DLD1 (cell line): ENCODE measurements at regions not wholly inside any gene's neighbourhood (a gene's known extent, or its start where the extent isn't known, plus 50 kb on each side); places are given as distances from the start of the nearest gene placed in this dataset.

Experiments
- in situ Hi-C: cut with HindIII; loops from 2 replicates; pipeline ENCODE4 v1.10.0; 2017; ENCODE audit warnings: low sequenced_read_pairs

GRCh38 chr1:232484856-232485255 lies 145.1 kb downstream of the SIPA1L2 start:
- in situ Hi-C loops = no loop called here

GRCh38 chr1:232483826-232484225 lies 146.1 kb downstream of the SIPA1L2 start:
- in situ Hi-C loops = no loop called here

GRCh38 chr1:232481091-232481490 lies 148.8 kb downstream of the SIPA1L2 start:
- in situ Hi-C loops = no loop called here

- in situ Hi-C loops = no loop called here
These were observed 152.2 kb downstream of the SIPA1L2 start for GRCh38 chr1:232477728-232478127.

- in situ Hi-C loops = no loop called here
These were observed 153.4 kb downstream of the SIPA1L2 start for GRCh38 chr1:232476538-232476950.

GRCh38 chr1:232474826-232475225 lies 155.1 kb downstream of the SIPA1L2 start:
- in situ Hi-C loops = no loop called here

- in situ Hi-C loops = no loop called here
These were observed 156.0 kb downstream of the SIPA1L2 start for GRCh38 chr1:232473900-232474299.

GRCh38 chr1:232473324-232473723 lies 156.6 kb downstream of the SIPA1L2 start:
- in situ Hi-C loops = no loop called here

GRCh38 chr1:232472485-232473041 lies 157.4 kb downstream of the SIPA1L2 start:
- in situ Hi-C loops = no loop called here

- in situ Hi-C loops = no loop called here
These were observed 158.7 kb downstream of the SIPA1L2 start for GRCh38 chr1:232471250-232471649.

GRCh38 chr1:232470711-232471110 lies 159.2 kb downstream of the SIPA1L2 start:
- in situ Hi-C loops = no loop called here

- in situ Hi-C loops = no loop called here
These were observed 161.7 kb downstream of the SIPA1L2 start for GRCh38 chr1:232468249-232468648.

- in situ Hi-C loops = no loop called here
These were observed 162.7 kb downstream of the SIPA1L2 start for GRCh38 chr1:232467073-232467760.

- in situ Hi-C loops = no loop called here
These were observed 165.6 kb downstream of the SIPA1L2 start for GRCh38 chr1:232464325-232464724.

GRCh38 chr1:232463225-232463624 lies 166.7 kb downstream of the SIPA1L2 start:
- in situ Hi-C loops = no loop called here

- in situ Hi-C loops = no loop called here
These were observed 167.7 kb downstream of the SIPA1L2 start for GRCh38 chr1:232462213-232462612.

GRCh38 chr1:232459826-232460225 lies 170.1 kb downstream of the SIPA1L2 start:
- in situ Hi-C loops = no loop called here

- in situ Hi-C loops = no loop called here
These were observed 170.8 kb downstream of the SIPA1L2 start for GRCh38 chr1:232459087-232459486.

- in situ Hi-C loops = no loop called here
These were observed 172.3 kb downstream of the SIPA1L2 start for GRCh38 chr1:232457595-232457994.

- in situ Hi-C loops = no loop called here
These were observed 173.2 kb downstream of the SIPA1L2 start for GRCh38 chr1:232456714-232457113.

- in situ Hi-C loops = no loop called here
These were observed 175.6 kb downstream of the SIPA1L2 start for GRCh38 chr1:232454227-232454886.

- in situ Hi-C loops = no loop called here
These were observed 177.0 kb downstream of the SIPA1L2 start for GRCh38 chr1:232452736-232453440.
